ENCODE measurements at regions not wholly inside any gene's neighbourhood (a gene's known extent, or its start where the extent isn't known, plus 50 kb on each side); places are given as distances from the start of the nearest gene placed in this dataset.
"Not testable (repeated sequence)": the region's sequence is repeated elsewhere in the genome, so short reads cannot be mapped to it uniquely, and the experiment has no call there.

- no peak for TF ChIP-seq CTCF (IDR thresholded peaks at IDR 0.05; ENCODE audit: low read depth, low read length)
- DNase-seq (ENCODE audit: extremely low read depth, low read depth): no peak
Observed at GRCh38 chr11:97567801-97568200, 1178.0 kb downstream of the JRKL start.

DNA sequence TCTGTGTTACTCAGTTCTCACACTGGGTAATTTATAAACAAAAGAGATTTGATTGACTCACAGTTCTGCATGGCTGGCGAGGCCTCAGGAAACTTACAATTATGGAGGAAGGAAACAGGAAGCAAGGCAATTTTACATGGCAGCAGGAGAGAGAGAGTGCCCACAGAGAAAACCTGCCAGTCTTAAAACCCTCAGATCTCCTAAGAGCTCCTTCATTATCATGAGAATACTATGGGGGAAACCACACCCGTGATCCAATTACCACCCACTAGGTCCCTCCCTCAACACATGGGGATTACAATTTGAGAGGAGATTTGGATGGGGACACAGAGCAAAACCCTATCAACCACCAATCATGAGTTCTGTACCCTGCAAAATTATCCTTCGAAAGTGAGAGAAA is 1180.8 kb downstream of the JRKL start:
- no peak for DNase-seq (ENCODE audit: extremely low read depth, low read depth)
- no peak for TF ChIP-seq CTCF (IDR thresholded peaks at IDR 0.05; ENCODE audit: low read depth, low read length)

- not testable (repeated sequence) for DNase-seq (ENCODE audit: extremely low read depth, low read depth)
Observed at GRCh38 chr11:97573771-97574170, 1184.0 kb downstream of the JRKL start.

- TF ChIP-seq CTCF (IDR thresholded peaks at IDR 0.05; ENCODE audit: low read depth, low read length): no peak
- DNase-seq (ENCODE audit: extremely low read depth, low read depth): no peak
Observed at GRCh38 chr11:97574976-97575665, 1185.3 kb downstream of the JRKL start.

- DNase-seq (ENCODE audit: extremely low read depth, low read depth): no peak
Observed at GRCh38 chr11:97607291-97608000, 1217.6 kb downstream of the JRKL start.

GRCh38 chr11:97610000-97610399 is 1220.2 kb downstream of the JRKL start:
- no peak for TF ChIP-seq CTCF (IDR thresholded peaks at IDR 0.05; ENCODE audit: low read depth, low read length)
- no peak for DNase-seq (ENCODE audit: extremely low read depth, low read depth)

More at GRCh38 chr11:97607291-97608000, 1217.6 kb downstream of the JRKL start:
- TF ChIP-seq CTCF (IDR thresholded peaks at IDR 0.05; ENCODE audit: low read depth, low read length): no peak

- TF ChIP-seq CTCF (IDR thresholded peaks at IDR 0.05; ENCODE audit: low read depth, low read length): no peak
- DNase-seq (ENCODE audit: extremely low read depth, low read depth): no peak
Observed at GRCh38 chr11:97610854-97611253, 1221.0 kb downstream of the JRKL start.

Measured in AG09319 (cell line).